ENCODE measurements at regions not wholly inside any gene's neighbourhood (a gene's known extent, or its start where the extent isn't known, plus 50 kb on each side); places are given as distances from the start of the nearest gene placed in this dataset.

- TF ChIP-seq EZH2 (IDR thresholded peaks at IDR 0.05) (no peak), POLR2AphosphoS5 (IDR thresholded peaks at IDR 0.05; ENCODE audit: borderline replicate concordance, low read depth, low read length) (no peak)
Measured at GRCh38 chr4:154984616-154985015, 203.5 kb downstream of the RBM46 start.
